NCI-H446 treated with DMSO at 0.1 percent for 48 hours (cell line): ENCODE measurements at regions not wholly inside any gene's neighbourhood (a gene's known extent, or its start where the extent isn't known, plus 50 kb on each side); places are given as distances from the start of the nearest gene placed in this dataset.
A peak's percentile ranks its signal among the peaks of the same experiment; 100 is the strongest.

Experiments used
- DNase-seq: peaks from one replicate; lab custom pipeline; 2025; lab: John Stamatoyannopoulos, UW

GRCh38 chr9:106669835-106670234 is 193.1 kb upstream of the ZNF462 start:
- DNase-seq = no peak

GRCh38 chr9:106670418-106670817 is 192.5 kb upstream of the ZNF462 start:
- DNase-seq = no peak

- no peak for DNase-seq
Measured at GRCh38 chr9:106675780-106676179, 187.2 kb upstream of the ZNF462 start.

- no peak for DNase-seq
Measured at GRCh38 chr9:106677374-106677773, 185.6 kb upstream of the ZNF462 start.

- DNase-seq = no peak
Measured at GRCh38 chr9:106677830-106678229, 185.1 kb upstream of the ZNF462 start.

- no peak for DNase-seq
Measured at GRCh38 chr9:106678273-106678672, 184.7 kb upstream of the ZNF462 start.

- DNase-seq = no peak
Measured at GRCh38 chr9:106682420-106682819, 180.5 kb upstream of the ZNF462 start.

GRCh38 chr9:106683454-106683853 is 179.5 kb upstream of the ZNF462 start:
- no peak for DNase-seq

- no peak for DNase-seq
Measured at GRCh38 chr9:106684940-106685695, 177.8 kb upstream of the ZNF462 start.

GRCh38 chr9:106689089-106689488 is 173.9 kb upstream of the ZNF462 start:
- no peak for DNase-seq

GRCh38 chr9:106691627-106692026 is 171.3 kb upstream of the ZNF462 start:
- no peak for DNase-seq

- no peak for DNase-seq
Measured at GRCh38 chr9:106693558-106693957, 169.4 kb upstream of the ZNF462 start.

- DNase-seq = no peak
Measured at GRCh38 chr9:106696804-106697203, 166.2 kb upstream of the ZNF462 start.

GRCh38 chr9:106697390-106697749 is 165.6 kb upstream of the ZNF462 start:
- DNase-seq = no peak

GRCh38 chr9:106697750-106698502 is 165.0 kb upstream of the ZNF462 start:
- peak; percentile 80 for DNase-seq

GRCh38 chr9:106700676-106701075 is 162.3 kb upstream of the ZNF462 start:
- DNase-seq = no peak

- DNase-seq = no peak
Measured at GRCh38 chr9:106701611-106702010, 161.4 kb upstream of the ZNF462 start.

GRCh38 chr9:106704056-106704615 is 158.8 kb upstream of the ZNF462 start:
- DNase-seq = no peak

- no peak for DNase-seq
Measured at GRCh38 chr9:106707291-106707690, 155.7 kb upstream of the ZNF462 start.

GRCh38 chr9:106707738-106708474 is 155.1 kb upstream of the ZNF462 start:
- DNase-seq = no peak

- DNase-seq = no peak
Measured at GRCh38 chr9:106708475-106709146, 154.4 kb upstream of the ZNF462 start.

GRCh38 chr9:106712279-106712678 is 150.7 kb upstream of the ZNF462 start:
- no peak for DNase-seq
